BJ (cell line): ENCODE measurements at regions not wholly inside any gene's neighbourhood (a gene's known extent, or its start where the extent isn't known, plus 50 kb on each side); places are given as distances from the start of the nearest gene placed in this dataset.

Experiments used
- CTCF ChIA-PET: fragments of 350-600 bp; formaldehyde crosslinking; extraction: SDS; loops from one replicate; lab custom pipeline; 2021; ENCODE audit warnings: antibody characterized with exemption, inconsistent platforms; lab: Yijun Ruan, JAX
- POLR2A ChIA-PET: fragments of 300-600 bp; sonication (Branson Sonifier 250); formaldehyde crosslinking; extraction: SDS; loops from one replicate; lab custom pipeline; 2021; ENCODE audit warnings: antibody characterized with exemption; lab: Charles Lee
- DNase-seq: peaks from one replicate; pipeline ENCODE4 v3.0.0-alpha.2; 2011; ENCODE audit warnings: low read depth
- H3K27me3 ChIP-seq: 2 replicates; pipeline ENCODE4 v1.6.0; 2011; ENCODE audit warnings: low read length; ENCODE audit not compliant: control insufficient read depth, insufficient read depth
- H3K36me3 ChIP-seq: 2 replicates; pipeline ENCODE4 v1.5.1; 2011; ENCODE audit warnings: low read length; ENCODE audit not compliant: control insufficient read depth, insufficient read depth
- H3K4me3 ChIP-seq: 2 replicates; pipeline ENCODE4 v1.5.1; 2011; ENCODE audit warnings: low read depth, mild to moderate bottlenecking, control low read depth, low read length
- TF ChIP-seq, protein P1 (sequence below): IDR thresholded peaks from 2 replicates; pipeline ENCODE4 v1.5.1; 2011; ENCODE audit warnings: low read depth, mild to moderate bottlenecking, control low read depth, inconsistent platforms, low read length, moderate library complexity; ENCODE audit not compliant: insufficient read depth

- POLR2A ChIA-PET: no interaction called here
- TF ChIP-seq, protein P1, sequence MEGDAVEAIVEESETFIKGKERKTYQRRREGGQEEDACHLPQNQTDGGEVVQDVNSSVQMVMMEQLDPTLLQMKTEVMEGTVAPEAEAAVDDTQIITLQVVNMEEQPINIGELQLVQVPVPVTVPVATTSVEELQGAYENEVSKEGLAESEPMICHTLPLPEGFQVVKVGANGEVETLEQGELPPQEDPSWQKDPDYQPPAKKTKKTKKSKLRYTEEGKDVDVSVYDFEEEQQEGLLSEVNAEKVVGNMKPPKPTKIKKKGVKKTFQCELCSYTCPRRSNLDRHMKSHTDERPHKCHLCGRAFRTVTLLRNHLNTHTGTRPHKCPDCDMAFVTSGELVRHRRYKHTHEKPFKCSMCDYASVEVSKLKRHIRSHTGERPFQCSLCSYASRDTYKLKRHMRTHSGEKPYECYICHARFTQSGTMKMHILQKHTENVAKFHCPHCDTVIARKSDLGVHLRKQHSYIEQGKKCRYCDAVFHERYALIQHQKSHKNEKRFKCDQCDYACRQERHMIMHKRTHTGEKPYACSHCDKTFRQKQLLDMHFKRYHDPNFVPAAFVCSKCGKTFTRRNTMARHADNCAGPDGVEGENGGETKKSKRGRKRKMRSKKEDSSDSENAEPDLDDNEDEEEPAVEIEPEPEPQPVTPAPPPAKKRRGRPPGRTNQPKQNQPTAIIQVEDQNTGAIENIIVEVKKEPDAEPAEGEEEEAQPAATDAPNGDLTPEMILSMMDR: no peak
- no peaks in the 10 kb centered on the region for H3K36me3 ChIP-seq
- no peak for DNase-seq
- H3K27me3 ChIP-seq: no peaks in the 10 kb centered on the region
- H3K4me3 ChIP-seq: no peak overlapping the region
- CTCF ChIA-PET: no interaction called here
Measured at GRCh38 chr18:27242392-27243047, 57.4 kb upstream of the CHST9 start.

GRCh38 chr18:27240383-27240782 is 55.3 kb upstream of the CHST9 start:
- H3K36me3 ChIP-seq: no peaks in the 10 kb centered on the region
- no peaks in the 10 kb centered on the region for H3K27me3 ChIP-seq
- ChIA-PET POLR2A (no interaction called here), CTCF (no interaction called here)
- H3K4me3 ChIP-seq: no peak overlapping the region
- TF ChIP-seq, protein P1: no peak
- no peak for DNase-seq

- Histone ChIP-seq H3K4me3 (no peak overlapping the region), H3K27me3 (no peaks in the 10 kb centered on the region), H3K36me3 (no peaks in the 10 kb centered on the region)
- ChIA-PET CTCF (no interaction called here), POLR2A (no interaction called here)
- TF ChIP-seq, protein P1: no peak
- DNase-seq: no peak
Measured at GRCh38 chr18:27239669-27240068, 54.6 kb upstream of the CHST9 start.

- ChIA-PET POLR2A (no interaction called here), CTCF (no interaction called here)
- TF ChIP-seq, protein P1: no peak
- Histone ChIP-seq H3K4me3 (no peak overlapping the region), H3K36me3 (no peaks in the 10 kb centered on the region), H3K27me3 (no peaks in the 10 kb centered on the region)
- DNase-seq: no peak
Measured at GRCh38 chr18:27235218-27235870, 50.2 kb upstream of the CHST9 start.
